NCI-H510A (cell line): ENCODE measurements at regions not wholly inside any gene's neighbourhood (a gene's known extent, or its start where the extent isn't known, plus 50 kb on each side); places are given as distances from the start of the nearest gene placed in this dataset.

Experiments
- DNase-seq: peaks from one replicate; lab custom pipeline; 2025; lab: John Stamatoyannopoulos, UW

- no peak for DNase-seq
These were observed 243.3 kb upstream of the AFDN start for GRCh38 chr6:167583412-167583811.

DNA sequence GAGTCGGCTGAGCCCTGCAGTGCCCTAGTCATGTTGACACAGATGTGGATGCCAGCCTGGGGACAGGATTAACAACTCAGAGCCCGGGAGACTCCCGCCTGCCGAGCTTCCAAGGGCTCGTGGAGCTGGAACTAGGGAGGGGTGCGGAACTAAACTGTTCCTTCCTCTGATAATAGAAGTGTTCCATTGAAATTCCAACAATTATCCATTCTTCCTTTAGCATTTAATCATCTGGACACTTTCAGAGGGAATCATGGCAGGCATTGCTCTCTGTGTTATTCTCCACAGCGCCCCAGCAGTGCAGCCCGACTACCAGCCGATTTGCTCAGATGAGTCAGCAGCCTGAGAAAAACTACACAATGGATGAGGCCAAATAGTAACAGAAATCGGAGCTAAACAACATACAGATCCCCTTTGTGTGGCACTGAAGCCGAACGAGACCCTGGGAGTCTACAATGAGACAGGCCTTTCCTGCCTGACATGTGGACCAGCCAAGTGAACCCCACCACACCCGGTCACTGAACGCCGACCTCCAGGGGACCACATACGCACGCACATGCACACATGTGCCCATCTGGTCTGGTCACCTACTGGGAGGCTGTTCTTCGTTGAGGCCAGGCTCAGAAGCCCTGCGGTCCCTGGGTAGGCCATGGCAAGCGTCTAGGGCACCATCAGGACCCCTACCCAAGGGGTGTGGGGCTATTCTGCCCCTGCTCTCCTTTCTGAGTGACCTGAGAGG lies 238.4 kb upstream of the AFDN start:
- DNase-seq: no peak

- DNase-seq: no peak
These were observed 237.6 kb upstream of the AFDN start for GRCh38 chr6:167588920-167589614.

DNA sequence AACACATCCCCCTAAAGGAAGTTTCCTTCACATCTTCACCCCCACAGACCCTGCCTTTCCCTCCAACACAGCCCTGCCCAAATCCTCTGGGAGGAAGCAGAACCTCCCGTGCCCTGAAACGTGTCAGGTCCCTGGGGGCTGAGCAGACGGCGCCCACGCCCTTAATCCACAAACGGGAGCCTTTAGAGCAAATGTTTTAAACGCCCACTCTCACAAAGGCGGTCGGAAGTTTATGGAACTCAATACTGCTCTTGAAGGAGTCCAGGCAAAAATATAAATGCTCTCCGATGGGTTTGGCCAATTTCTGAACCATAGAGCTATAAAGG lies 237.1 kb upstream of the AFDN start:
- no peak for DNase-seq

- no peak for DNase-seq
These were observed 236.5 kb upstream of the AFDN start for GRCh38 chr6:167590193-167590592.
